GM21723 (cell line): ENCODE measurements at regions not wholly inside any gene's neighbourhood (a gene's known extent, or its start where the extent isn't known, plus 50 kb on each side); places are given as distances from the start of the nearest gene placed in this dataset.

Experiments used
- ATAC-seq: cut with Tn5 transposase; IDR thresholded peaks from one replicate; pipeline ENCODE4 v1.9.1; 2021; ENCODE audit warnings: mild to moderate bottlenecking, moderate library complexity; ENCODE audit not compliant: unreplicated experiment

DNA sequence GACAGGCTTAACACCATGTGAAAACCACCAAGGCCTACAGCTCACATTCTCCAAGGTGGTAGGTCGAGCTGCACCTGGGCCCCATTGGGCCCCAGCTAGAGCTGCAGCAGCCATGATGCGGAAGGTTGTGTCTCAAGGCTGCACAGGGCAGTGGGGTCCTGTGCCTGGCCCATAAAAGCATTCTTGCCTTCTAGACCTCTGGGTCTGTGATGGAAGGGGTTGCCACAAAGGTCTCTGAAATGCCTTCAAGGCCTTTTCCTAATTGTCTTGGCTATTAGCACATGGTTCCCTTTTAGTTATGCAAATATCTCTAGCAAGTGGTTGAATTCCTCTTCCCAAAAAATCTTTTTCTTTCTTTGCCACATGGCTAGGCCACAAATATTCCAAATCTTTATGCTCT lies 52.5 kb upstream of the C11orf58 start:
- ATAC-seq, result no peak

DNA sequence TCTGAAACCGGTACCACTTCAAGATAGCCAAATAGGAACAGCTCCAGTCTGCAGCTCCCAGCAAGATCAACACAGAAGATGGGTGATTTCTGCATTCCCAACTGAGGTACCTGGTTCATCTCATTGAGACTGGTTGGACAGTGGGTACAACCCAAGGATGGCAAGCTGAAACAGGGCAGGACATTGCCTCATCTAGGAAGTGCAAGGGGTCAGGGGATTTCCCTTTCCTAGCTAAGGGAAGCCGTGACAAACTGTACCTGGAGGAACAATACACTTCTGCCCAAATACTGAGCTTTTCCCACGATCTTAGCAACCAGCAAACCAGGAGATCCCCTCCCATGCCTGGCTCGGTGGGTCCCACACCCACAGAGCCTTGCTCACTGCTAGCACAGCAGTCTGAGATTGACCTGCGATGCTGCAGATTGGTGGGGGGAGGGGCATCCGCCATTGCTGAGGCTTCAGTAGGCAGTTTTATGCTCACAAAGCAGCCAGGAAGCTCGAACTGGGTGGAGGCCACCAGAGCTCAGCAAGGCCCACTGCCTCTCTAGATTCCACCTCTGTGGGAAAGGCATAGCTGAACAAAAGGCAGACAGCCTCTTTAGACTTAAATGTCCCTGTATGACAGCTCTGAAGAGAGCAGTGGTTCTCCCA lies 59.9 kb upstream of the C11orf58 start:
- ATAC-seq, result no peak

DNA sequence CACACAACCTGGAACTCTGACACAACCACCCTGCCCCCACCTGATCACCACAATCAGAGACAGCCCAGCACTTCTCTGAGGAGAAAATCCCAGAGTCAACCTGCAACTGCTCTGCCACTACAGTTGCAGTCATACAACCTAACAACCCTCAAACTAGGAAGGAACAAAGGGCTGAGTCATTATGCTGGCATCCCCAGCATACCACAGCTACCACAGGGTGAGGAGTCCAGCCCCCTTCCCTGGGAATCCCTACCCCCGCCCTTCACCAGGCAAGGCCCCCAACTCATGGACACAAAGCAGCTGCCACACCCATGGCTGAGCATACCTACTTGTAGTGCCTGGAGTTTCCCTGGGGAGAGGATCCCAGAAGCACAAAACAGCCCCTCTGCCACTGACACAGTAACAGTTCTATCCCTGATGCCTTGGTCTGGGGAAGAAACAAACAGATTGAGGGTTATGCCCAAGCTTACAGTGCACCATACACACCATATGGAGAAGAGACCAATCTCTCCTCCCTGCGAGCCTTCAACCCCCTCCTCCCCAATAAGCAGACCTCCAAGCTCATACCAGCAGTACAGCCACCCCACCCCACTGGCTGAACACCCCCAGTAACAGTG lies 68.5 kb upstream of the C11orf58 start:
- ATAC-seq, result no peak

DNA sequence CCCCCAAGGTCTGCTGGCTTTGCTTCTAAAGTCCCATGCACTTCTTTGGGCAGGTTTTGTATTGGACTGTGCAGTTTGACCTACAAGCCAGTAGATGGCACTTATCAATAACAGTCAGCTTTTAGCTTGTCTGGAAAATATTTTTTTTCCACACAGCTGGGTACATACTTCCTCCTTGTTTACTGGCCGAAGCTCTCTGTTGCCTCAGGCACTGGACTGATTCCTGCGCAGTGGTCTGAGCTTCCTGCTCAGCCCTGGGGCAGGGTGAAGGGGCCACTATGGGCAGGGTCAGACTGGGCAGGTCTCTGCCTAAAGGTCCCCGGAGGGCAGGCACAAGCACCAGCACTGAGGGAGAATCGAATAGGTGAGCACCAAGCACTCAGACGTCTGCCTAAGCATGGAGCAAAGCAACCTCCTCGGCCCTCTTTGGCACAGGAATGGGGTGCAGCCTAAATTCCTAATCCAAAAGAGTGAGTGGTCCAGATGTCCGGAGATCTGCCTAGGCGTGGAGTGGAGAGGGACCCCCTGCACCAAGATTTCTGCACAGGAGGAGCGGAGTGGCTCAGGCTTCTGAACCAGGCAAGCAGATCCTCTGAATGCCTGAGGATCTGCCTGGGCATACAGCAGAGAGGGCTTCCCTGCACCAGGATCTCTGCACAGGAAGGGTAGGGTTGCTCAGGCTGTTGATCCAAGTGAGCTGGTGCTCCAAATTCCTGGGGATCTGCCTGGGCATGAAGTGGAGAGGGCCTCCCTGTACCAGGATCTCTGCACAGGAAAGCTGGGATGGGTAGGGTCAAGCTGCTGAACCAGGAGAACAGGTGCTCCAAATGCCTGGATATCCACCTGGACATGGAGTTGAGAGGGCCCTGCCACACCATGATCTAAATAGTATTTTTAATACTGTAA lies 105.9 kb upstream of the C11orf58 start:
- peak; percentile 72 for ATAC-seq

DNA sequence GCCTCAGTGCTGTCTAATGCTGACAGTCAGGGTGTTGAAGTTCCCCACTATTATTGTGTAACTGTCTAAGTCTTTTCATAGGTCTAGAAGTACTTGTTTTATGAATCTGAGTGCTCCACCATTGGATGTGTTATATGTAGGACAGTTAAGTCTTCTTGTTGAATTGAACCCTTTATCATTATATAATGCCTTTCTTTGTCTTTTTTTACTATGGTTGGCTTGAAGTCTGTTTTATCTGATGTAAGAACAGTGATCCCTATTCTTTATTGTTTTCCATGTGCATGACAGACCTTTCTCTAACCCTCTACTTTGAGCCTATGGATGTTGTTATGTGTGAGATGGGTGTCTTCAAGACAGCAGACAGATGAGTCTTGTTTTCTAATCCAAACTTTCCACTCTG lies 107.8 kb upstream of the C11orf58 start:
- ATAC-seq, result no peak

DNA sequence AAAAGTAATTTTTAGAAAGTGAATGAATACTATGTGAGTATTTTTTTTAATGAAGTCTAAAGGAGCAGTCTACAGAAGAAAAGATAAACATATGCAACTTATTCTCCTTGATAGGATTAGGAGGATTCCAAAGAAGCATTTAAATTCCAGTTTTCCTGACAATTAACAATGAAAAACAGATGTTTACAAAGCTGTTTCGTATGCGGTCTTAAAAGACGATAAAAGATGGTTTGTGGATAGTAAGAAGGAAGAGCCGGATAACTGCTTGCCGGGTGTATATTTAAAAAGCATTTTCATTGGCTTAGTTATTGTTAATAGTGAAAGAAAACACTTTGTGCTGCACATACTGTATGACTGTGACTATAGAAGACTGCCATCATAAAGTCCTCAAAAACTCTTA lies 120.0 kb upstream of the C11orf58 start:
- no peak for ATAC-seq

DNA sequence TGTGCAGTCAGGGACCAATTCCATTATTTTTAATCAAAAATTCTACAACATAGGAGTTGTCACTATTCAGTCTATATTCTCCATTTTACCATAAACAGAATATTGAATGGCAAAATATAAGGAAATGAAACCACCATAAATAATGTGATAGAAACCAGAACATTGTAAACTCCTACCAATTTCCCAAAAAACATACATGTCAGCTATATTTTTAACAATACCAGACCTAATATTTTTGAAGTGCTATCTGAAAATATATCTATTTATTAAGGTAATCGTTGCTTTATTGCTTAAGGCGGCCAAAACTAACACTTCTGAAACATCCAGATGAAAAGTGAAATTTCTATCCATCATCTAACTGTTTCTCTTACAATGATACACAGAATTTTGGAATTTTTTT lies 123.0 kb upstream of the C11orf58 start:
- ATAC-seq, result no peak

DNA sequence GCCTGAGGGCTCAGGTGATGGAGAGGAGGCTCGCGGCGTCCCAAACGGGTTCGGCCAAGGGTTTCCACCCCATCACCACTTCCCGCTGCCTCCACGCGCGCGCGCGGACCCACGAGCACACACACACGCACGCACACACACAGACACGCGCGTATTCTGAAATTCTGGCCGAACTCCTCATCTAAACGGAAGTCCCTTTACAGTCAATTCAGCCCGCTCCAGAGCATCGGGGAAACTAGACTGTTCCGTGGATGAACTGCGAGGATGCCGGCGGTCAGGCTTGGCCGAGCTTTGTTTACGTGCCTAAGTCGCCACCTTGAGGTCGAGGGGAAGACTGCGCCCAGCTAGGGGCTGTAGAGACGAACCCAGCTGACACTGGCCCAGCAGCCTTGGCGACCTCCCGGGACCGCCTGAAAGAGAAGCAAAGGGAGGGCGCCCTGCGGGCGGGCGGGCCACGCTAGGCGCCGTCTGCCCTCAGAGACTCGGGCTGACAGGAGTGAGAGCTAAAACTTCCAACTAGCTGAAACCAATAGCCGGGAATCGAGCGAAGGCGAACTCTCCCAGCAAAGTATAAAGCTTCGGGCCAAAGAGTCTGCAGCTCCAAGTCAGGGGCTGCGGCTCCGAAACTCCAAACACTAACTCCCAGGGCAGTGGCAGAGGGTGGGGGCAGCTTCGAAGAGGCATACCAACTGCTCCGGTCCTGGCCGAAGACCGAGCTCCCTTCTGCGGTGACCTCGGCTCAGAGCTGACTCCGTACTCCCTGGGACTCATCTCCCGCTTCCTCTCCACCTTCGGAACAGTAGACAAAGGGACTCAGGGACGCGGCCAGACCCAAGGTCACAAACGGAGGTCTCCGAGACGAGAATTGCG lies 124.7 kb upstream of the C11orf58 start:
- ATAC-seq, result peak; percentile 100

DNA sequence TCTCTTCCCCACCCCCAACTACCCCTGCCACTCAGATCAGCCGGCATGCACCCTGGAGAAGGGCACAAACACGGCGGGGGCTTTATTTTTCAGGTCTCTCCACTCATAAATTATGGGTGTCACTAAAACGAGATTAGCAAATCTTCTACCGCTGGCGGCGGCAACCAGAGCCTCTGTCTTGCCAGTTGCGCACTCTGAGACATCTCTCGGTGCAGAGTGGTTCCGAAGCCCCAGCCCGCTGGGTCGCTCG lies 125.3 kb upstream of the C11orf58 start:
- no peak for ATAC-seq

DNA sequence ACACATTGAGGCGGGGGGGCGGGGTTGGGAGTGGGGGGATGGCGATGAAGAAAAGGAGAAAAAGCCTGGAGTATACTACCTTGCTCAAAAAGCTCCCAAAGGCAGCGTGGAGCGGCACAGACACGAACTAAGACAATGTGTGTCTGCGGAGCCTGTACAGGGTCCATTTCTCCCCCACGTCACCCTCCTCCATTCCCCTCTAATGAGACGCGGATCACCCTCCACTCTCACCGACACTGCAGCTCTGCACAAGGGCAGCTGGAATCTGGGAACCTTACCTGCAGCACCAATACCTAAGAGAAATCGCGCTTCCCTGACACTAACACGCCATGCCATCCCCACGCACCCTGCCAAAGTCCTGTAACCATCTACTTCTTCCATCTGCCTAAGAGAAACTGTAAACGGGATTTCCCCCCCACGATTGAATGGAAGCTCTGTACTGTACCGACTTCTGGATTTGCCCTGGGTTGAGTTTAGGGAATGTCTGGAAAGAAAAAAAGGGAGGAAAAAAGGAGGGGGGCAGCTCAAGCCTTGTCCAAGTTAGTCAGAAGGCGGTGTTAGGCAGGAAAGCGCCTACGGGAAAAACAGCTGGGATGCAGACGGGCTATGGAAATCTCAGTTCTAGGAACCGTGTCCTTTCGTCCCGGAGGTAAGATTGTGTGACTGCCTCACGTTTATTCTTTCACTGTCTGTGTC lies 125.7 kb upstream of the C11orf58 start:
- ATAC-seq, result no peak

DNA sequence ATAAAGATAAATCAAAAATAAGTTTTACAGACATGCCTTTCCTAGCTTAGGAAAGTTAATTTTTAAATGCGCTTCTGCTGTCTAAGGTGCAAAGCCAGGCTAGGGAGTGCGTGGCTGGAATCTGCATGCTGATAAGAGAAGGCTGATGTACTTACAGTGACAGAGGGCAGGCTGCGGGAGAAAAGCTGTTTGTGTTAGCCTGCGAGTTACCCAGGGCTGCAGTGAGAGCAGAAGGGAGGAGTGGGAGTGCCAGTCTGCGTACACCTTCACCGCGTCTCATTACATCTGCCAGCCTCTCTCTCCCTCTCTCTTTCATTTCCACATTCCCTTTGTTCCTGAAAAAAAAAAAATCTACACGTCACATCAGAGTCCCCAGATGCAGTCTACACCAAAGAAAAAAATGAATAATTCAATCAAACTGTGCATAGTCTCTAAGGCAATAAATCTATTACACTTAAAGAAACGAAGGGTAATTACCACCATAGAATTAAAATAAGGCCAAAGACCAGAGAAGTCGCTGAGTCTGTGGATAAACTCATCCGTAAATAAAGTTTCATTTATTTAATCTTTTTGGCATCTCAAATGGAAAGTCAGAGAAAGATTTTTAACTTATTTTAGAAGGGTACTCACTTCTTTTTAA lies 126.4 kb upstream of the C11orf58 start:
- ATAC-seq, result no peak

DNA sequence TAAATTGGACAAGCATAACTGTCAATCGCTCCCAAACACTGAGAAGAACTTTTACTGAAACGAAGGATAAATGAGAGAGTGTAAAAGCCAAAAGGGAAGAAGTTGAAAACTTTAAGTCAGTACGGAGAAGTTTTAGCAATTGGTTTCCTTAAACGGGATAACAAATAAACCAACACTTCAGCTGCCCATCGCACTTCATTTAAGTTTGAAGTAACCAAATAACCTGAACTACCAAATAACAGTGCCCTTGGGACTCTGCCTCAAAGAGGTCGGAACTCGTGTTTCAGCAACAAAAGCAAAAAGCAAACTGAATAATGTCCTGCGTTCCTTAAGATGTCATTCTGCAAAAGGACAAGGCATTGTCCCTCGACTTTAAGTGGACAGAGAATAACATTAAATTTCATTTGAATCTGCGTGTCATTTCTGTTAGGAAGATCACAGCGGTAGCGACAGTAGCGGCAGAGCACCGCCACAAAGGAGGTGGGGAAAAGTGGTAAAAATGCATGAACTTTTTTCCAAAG lies 127.0 kb upstream of the C11orf58 start:
- ATAC-seq, result no peak

DNA sequence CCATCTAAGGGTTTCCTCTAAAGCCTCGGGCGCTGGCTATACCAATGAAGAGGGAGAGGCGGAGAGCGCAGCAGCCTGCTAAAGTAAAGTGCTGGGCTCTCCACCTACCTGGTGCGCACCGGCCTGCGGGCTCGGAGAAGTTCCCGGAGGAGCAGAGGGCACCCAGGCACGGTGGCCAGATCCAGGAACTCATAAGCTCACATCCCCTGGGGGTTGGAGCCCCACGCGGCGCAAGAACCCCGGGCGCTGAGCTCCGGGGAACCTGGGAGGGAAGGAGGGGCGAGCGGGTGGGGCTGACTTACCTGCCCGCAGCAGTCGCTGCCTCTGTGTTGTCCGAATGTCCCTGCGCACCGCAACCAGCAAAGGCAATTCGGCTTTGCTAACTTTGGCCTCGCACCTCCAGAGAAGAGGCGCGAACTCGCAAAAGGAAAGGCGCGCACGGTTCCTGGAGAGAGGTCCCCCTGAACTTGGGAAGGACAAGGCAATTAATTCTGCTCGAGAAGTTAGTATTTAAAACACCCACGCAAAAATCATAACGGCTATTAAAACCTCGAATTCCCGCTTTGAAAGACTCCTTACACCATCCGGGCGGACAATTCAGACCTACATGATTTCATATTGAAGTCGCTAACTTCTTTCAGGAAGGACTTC lies 127.6 kb upstream of the C11orf58 start:
- ATAC-seq, result no peak

DNA sequence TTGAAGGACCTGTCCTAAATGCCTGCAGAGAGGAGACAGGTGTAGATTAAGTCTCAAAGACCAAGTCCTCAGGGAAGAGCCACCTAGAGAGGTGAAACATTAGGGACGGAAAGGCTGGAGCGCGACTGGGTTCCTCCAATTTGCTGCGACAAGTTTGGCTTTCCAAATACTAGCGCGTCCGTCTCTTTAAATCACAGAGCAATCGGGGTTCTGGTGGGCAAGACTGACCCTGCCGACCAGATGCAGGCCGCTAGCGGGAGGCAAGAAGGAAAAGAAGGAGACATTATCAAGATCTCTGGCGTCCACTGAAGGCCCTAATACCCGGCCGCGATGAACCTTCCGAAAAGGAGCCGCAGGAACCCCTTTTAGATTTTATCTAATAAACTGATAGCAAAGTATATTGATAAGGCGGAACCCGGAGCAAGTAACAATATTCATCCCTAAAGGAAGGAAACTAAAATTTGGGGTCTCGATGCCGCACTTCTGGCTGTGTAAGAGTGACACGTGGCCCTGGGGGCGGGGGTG lies 128.2 kb upstream of the C11orf58 start:
- no peak for ATAC-seq

DNA sequence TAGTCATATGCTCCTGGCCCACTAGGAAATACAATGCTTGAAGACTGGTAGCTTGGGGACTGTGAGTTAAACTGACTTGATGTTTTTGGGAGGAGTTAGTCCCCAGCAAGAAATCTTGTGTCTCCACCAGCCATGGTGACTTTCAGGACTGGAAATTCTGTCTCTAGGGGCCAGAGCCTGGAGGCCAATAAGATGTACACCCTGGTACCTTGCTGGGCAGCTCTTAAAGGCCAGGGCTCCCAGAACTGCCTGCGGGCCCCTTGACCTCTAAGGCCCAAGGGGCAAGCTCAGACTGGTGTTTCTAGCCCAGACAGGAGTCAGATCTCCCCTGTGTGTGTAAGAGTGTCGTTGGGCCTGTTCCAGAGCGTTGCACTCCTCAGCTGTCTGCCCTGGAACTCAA lies 128.7 kb upstream of the C11orf58 start:
- ATAC-seq, result no peak

DNA sequence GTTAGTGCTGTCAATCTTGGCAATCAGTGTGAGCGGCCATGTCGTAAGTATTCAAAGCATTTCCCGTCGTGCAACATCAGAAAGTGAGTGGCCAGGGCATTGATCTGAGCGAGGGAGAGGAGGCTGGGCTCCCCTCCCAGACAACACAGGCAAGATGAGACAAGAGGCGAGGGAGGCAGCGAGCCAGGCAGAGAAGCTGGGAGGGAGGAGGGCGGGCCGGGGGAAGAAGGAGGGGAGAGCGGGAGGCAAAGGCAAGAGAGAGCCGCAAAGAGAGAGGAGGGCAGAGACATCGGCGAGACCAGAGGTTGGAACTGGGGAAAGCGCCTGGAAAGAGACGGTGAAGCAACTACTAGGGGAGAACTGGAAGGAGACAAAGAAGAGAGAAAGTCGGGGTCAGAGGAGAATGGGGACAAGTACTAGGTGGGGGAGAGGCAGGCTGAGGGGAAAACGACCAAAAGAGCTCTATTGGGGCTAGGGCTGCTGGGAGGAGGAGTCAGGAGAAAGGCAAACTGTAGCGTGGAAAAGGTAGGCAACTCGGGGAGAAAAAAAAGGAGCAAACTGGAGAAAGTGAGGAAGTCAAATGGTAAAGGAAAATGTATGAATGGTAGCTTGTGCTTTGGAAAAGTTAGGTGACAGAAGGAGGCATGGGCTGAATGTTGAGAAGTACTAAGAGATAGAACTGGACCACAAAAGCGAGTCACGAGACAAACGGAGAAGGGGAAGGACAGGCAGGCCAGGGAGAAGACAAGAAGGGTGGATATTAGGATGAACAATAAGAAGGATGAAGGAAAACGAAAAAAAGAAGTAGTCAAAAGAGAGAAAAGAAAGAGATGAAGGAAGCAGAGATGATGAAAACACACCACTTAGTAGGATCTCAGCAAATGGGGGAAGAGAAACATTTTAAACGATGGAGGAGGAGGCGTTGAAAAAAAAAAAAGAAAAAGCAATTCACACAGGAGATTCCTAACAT lies 130.5 kb upstream of the C11orf58 start:
- ATAC-seq, result no peak

DNA sequence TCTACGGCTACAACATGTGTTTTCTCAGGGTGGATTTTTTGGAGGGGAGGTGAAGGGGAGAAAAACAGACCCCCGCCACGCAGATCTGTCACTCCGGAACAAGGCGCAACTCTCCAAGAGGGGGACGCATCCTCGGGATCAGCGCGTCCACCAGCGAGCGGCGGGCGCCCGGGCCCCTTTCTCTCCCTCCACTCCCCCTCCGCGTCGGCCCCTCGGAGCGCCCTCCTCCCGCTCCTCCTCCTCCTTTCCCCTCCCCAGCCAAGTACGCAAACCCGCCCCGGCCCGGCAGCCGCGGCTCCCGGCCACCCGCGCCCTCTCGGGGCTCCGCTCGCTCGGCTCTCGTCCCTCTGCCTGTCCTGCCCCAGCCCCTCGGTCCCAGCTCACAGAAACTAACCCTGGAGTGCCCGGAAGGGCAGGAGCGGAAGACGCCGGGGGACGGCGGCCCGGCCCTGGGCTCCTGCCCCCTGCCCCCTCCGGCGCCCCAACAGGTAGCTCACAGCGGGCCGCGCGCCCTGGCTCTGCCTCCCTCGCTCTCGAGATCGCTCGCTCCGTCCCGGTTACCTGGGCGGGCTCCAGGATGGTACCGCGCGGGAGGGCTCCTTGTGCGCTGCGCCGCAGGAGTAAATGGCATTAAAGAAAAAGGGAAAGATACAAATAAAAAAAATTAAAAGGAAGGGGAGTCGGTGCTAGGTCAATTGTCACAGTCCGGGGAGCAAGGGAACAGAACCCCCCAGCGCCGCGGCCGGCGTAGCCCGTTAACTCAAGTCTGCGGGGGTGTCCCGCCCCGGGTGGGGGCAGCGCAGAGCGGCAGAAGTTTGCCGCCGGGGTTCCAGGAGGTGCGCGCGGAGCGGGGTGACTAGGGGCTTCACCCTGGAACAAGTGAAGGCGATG lies 131.4 kb upstream of the C11orf58 start:
- no peak for ATAC-seq
